OCI-LY1 (cell line): ENCODE measurements at regions not wholly inside any gene's neighbourhood (a gene's known extent, or its start where the extent isn't known, plus 50 kb on each side); places are given as distances from the start of the nearest gene placed in this dataset.

Source experiments
- EZH2 ChIP-seq: fragments of 200-600 bp; sonication (generic), shearing (Covaris generic); IDR thresholded peaks from 2 replicates; pipeline ENCODE4 v1.8.0; 2017; ENCODE audit warnings: borderline replicate concordance, mixed run types, mild to moderate bottlenecking, antibody characterized with exemption, low read length, moderate library complexity, mixed read lengths
- TF ChIP-seq, protein P1 (sequence below): fragments of 200-600 bp; sonication (generic), shearing (Covaris generic); IDR thresholded peaks from 2 replicates; pipeline ENCODE4 v1.5.1; 2017; ENCODE audit warnings: mild to moderate bottlenecking, antibody characterized with exemption, low read length, moderate library complexity, mixed read lengths

DNA sequence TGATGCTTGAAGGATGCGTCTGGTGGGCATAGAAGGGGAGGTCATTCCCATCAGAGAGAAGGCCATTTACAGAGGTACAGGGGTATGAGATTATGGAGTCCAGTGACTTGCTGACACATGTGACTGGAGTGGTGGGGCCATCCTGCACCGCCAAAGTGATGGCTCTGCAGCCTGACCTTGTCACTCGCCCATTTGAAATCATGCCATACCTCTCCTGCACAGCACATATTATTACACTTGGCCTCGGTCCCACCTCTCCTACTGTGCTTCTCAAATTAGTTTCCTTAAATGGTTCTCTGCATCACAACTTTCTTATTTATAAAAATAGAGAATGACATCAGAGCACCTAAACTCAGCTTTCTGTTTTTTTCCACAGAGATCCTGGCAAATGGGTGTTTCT, 60.7 kb upstream of the HAND2 start:
- TF ChIP-seq, protein P1, sequence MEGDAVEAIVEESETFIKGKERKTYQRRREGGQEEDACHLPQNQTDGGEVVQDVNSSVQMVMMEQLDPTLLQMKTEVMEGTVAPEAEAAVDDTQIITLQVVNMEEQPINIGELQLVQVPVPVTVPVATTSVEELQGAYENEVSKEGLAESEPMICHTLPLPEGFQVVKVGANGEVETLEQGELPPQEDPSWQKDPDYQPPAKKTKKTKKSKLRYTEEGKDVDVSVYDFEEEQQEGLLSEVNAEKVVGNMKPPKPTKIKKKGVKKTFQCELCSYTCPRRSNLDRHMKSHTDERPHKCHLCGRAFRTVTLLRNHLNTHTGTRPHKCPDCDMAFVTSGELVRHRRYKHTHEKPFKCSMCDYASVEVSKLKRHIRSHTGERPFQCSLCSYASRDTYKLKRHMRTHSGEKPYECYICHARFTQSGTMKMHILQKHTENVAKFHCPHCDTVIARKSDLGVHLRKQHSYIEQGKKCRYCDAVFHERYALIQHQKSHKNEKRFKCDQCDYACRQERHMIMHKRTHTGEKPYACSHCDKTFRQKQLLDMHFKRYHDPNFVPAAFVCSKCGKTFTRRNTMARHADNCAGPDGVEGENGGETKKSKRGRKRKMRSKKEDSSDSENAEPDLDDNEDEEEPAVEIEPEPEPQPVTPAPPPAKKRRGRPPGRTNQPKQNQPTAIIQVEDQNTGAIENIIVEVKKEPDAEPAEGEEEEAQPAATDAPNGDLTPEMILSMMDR, result no peak
- TF ChIP-seq EZH2, result no peak
